CD4-positive, alpha-beta T cell treated with Interleukin-4 for 4 hours (primary cell): ENCODE measurements at regions not wholly inside any gene's neighbourhood (a gene's known extent, or its start where the extent isn't known, plus 50 kb on each side); places are given as distances from the start of the nearest gene placed in this dataset.
"Not testable (repeated sequence)": the region's sequence is repeated elsewhere in the genome, so short reads cannot be mapped to it uniquely, and the experiment has no call there.

Experiments
- DNase-seq: peaks from one replicate; pipeline ENCODE4 v3.0.0-alpha.2; 2020

GRCh38 chr11:91093141-91093540 lies 870.3 kb upstream of the CHORDC1 start:
- DNase-seq = no peak

GRCh38 chr11:91091563-91091962 lies 868.7 kb upstream of the CHORDC1 start:
- no peak for DNase-seq

GRCh38 chr11:91086028-91086427 lies 863.2 kb upstream of the CHORDC1 start:
- no peak for DNase-seq

- no peak for DNase-seq
Observed at GRCh38 chr11:91082255-91082654, 859.4 kb upstream of the CHORDC1 start.

GRCh38 chr11:91081440-91082043 lies 858.7 kb upstream of the CHORDC1 start:
- no peak for DNase-seq

- no peak for DNase-seq
Observed at GRCh38 chr11:91078221-91078620, 855.4 kb upstream of the CHORDC1 start.

GRCh38 chr11:91075032-91075695 lies 852.3 kb upstream of the CHORDC1 start:
- no peak for DNase-seq

- no peak for DNase-seq
Observed at GRCh38 chr11:91067666-91068065, 844.8 kb upstream of the CHORDC1 start.

- no peak for DNase-seq
Observed at GRCh38 chr11:91066456-91067047, 843.7 kb upstream of the CHORDC1 start.

- not testable (repeated sequence) for DNase-seq
Observed at GRCh38 chr11:91063399-91063798, 840.5 kb upstream of the CHORDC1 start.

GRCh38 chr11:91047882-91048281 lies 825.0 kb upstream of the CHORDC1 start:
- DNase-seq = no peak

- DNase-seq = no peak
Observed at GRCh38 chr11:91046261-91046660, 823.4 kb upstream of the CHORDC1 start.

GRCh38 chr11:91041626-91042025 lies 818.8 kb upstream of the CHORDC1 start:
- no peak for DNase-seq

- no peak for DNase-seq
Observed at GRCh38 chr11:91023731-91024130, 800.9 kb upstream of the CHORDC1 start.

GRCh38 chr11:91011503-91011902 lies 788.7 kb upstream of the CHORDC1 start:
- DNase-seq = no peak

- no peak for DNase-seq
Observed at GRCh38 chr11:91005458-91005857, 782.6 kb upstream of the CHORDC1 start.

- no peak for DNase-seq
Observed at GRCh38 chr11:90997241-90997640, 774.4 kb upstream of the CHORDC1 start.

- DNase-seq = not testable (repeated sequence)
Observed at GRCh38 chr11:90972159-90972558, 749.3 kb upstream of the CHORDC1 start.

- no peak for DNase-seq
Observed at GRCh38 chr11:90947930-90948329, 725.1 kb upstream of the CHORDC1 start.

- no peak for DNase-seq
Observed at GRCh38 chr11:90930252-90930651, 707.4 kb upstream of the CHORDC1 start.

GRCh38 chr11:90919332-90919731 lies 696.5 kb upstream of the CHORDC1 start:
- no peak for DNase-seq

GRCh38 chr11:90916706-90917105 lies 693.9 kb upstream of the CHORDC1 start:
- no peak for DNase-seq

GRCh38 chr11:90913131-90913668 lies 690.4 kb upstream of the CHORDC1 start:
- no peak for DNase-seq

GRCh38 chr11:90912631-90913030 lies 689.8 kb upstream of the CHORDC1 start:
- DNase-seq = no peak
